ENCODE measurements at regions not wholly inside any gene's neighbourhood (a gene's known extent, or its start where the extent isn't known, plus 50 kb on each side); places are given as distances from the start of the nearest gene placed in this dataset.

DNA sequence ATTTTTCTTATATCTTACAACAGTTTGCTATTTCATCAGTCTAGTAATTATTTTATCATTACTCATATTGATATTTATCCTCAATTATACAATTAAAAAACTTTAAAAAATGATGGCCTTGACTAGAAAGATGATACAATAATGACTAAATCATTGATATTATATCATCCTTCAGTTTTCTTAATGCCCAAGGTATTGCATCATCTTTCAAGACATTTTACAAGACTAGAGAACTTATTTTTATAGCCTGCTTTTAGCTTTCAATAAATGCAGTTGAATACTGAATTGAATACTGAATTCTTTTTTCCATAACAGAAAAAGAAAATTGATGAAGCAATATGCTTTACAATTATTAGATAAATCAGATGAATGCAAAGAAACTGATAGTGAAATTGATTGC is 886.5 kb upstream of the LRRC4C start:
- Histone ChIP-seq H3K4me2 (ENCODE audit: insufficient read depth, low read length) (no peak overlapping the region), H3K27me3 (ENCODE audit: control insufficient read depth in 2 of 2, insufficient read depth in 2 of 2, low read length in 2 of 2) (no peaks in the 10 kb centered on the region), H3K9me1 (replicated peaks; ENCODE audit: control insufficient read depth, extremely low read depth, insufficient read depth, low read length) (no peaks in the 10 kb centered on the region), H3K27ac (ENCODE audit: insufficient read depth, low read depth, low read length) (no peak overlapping the region), H4K20me1 (replicated peaks; ENCODE audit: control insufficient read depth, extremely low read depth, insufficient read depth, low read length) (no peaks in the 10 kb centered on the region), H3K9me3 (replicated peaks; ENCODE audit: control insufficient read depth, insufficient read depth, low read length) (no peaks in the 10 kb centered on the region), H3K9ac (replicated peaks; ENCODE audit: extremely low read depth, insufficient read depth, low read length) (no peak overlapping the region), H2AFZ (ENCODE audit: low read depth, low read length) (no peak overlapping the region), H3K4me1 (ENCODE audit: control insufficient read depth, extremely low read depth, insufficient read depth, low read length) (no peaks in the 10 kb centered on the region), H3K4me3 (replicated peaks in 1 of 3; ENCODE audit: insufficient read depth in 1 of 3, low read depth in 1 of 3, low read length in 3 of 3) (no peak overlapping the region), H3K36me3 (ENCODE audit: control insufficient read depth in 2 of 2, extremely low read depth in 1 of 2, insufficient read depth in 2 of 2, low read length in 2 of 2) (no peaks in the 10 kb centered on the region), H3K79me2 (ENCODE audit: control insufficient read depth, insufficient read depth, low read length) (no peaks in the 10 kb centered on the region)
- intact Hi-C loops (cut with micrococcal nuclease): no loop called here
- BruUV-seq (replicated peaks): no TSS peak
- dilution Hi-C loops (cut with MboI; ENCODE audit: extremely low pct_ligation_motif_present, low sequenced_read_pairs): no loop called here
- ChIA-PET CTCF (no interaction called here), POLR2A (no interaction called here)
- DNase-seq (ENCODE audit: low read depth, low spot score) (no peak), FAIRE-seq (no peak)
- TF ChIP-seq GATA2 (IDR thresholded peaks at IDR 0.05; ENCODE audit: insufficient read depth, insufficient read length, low read depth, low read length): no peak
- TF ChIP-seq JUN (IDR thresholded peaks at IDR 0.05; ENCODE audit: borderline replicate concordance, insufficient read depth, insufficient read length, low read depth): no peak
- TF ChIP-seq, protein P1, sequence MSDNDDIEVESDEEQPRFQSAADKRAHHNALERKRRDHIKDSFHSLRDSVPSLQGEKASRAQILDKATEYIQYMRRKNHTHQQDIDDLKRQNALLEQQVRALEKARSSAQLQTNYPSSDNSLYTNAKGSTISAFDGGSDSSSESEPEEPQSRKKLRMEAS (IDR thresholded peaks at IDR 0.05; ENCODE audit: insufficient read depth, insufficient read length): no peak
- TF ChIP-seq, protein P2, sequence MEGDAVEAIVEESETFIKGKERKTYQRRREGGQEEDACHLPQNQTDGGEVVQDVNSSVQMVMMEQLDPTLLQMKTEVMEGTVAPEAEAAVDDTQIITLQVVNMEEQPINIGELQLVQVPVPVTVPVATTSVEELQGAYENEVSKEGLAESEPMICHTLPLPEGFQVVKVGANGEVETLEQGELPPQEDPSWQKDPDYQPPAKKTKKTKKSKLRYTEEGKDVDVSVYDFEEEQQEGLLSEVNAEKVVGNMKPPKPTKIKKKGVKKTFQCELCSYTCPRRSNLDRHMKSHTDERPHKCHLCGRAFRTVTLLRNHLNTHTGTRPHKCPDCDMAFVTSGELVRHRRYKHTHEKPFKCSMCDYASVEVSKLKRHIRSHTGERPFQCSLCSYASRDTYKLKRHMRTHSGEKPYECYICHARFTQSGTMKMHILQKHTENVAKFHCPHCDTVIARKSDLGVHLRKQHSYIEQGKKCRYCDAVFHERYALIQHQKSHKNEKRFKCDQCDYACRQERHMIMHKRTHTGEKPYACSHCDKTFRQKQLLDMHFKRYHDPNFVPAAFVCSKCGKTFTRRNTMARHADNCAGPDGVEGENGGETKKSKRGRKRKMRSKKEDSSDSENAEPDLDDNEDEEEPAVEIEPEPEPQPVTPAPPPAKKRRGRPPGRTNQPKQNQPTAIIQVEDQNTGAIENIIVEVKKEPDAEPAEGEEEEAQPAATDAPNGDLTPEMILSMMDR (IDR thresholded peaks at IDR 0.05; ENCODE audit: extremely low read depth in 1 of 2, insufficient read depth in 1 of 2, low read depth in 1 of 2, low read length in 2 of 2): no peak
- TF ChIP-seq FOS (IDR thresholded peaks at IDR 0.05; ENCODE audit: borderline replicate concordance, insufficient read depth, low read length): no peak

DNA sequence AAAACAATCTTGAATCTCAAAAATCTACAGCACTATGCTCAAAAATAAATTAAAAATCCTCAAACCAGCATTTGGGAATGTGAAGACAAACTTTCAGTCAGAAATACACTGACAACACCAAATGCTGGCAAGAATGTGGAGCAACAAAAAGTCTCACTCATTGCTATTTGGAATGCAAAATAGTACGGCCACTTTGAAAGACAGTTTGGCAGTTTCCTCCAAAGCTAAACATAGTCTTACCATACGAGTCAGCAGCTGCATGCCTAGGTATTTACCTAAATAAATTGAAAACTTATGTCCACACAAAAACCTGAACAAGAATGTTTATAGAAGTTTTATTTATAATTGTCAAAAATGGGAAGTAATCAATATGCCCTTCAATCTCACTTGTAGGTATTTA is 904.2 kb upstream of the LRRC4C start:
- ChIA-PET CTCF (no interaction called here), POLR2A (no interaction called here)
- Histone ChIP-seq H3K27ac (ENCODE audit: insufficient read depth, low read depth, low read length) (no peak overlapping the region), H3K9ac (replicated peaks; ENCODE audit: extremely low read depth, insufficient read depth, low read length) (no peak overlapping the region), H3K9me1 (replicated peaks; ENCODE audit: control insufficient read depth, extremely low read depth, insufficient read depth, low read length) (no peaks in the 10 kb centered on the region), H3K4me2 (ENCODE audit: insufficient read depth, low read length) (no peak overlapping the region), H3K9me3 (replicated peaks; ENCODE audit: control insufficient read depth, insufficient read depth, low read length) (no peaks in the 10 kb centered on the region), H3K36me3 (ENCODE audit: control insufficient read depth in 2 of 2, extremely low read depth in 1 of 2, insufficient read depth in 2 of 2, low read length in 2 of 2) (no peaks in the 10 kb centered on the region), H4K20me1 (replicated peaks; ENCODE audit: control insufficient read depth, extremely low read depth, insufficient read depth, low read length) (no peaks in the 10 kb centered on the region), H3K79me2 (ENCODE audit: control insufficient read depth, insufficient read depth, low read length) (no peaks in the 10 kb centered on the region), H3K4me3 (replicated peaks in 1 of 3; ENCODE audit: insufficient read depth in 1 of 3, low read depth in 1 of 3, low read length in 3 of 3) (no peak overlapping the region), H2AFZ (ENCODE audit: low read depth, low read length) (no peak overlapping the region), H3K4me1 (ENCODE audit: control insufficient read depth, extremely low read depth, insufficient read depth, low read length) (no peaks in the 10 kb centered on the region), H3K27me3 (ENCODE audit: control insufficient read depth in 2 of 2, insufficient read depth in 2 of 2, low read length in 2 of 2) (no peaks in the 10 kb centered on the region)
- dilution Hi-C loops (cut with MboI; ENCODE audit: extremely low pct_ligation_motif_present, low sequenced_read_pairs): no loop called here
- DNase-seq (ENCODE audit: low read depth, low spot score) (no peak), FAIRE-seq (no peak)
- intact Hi-C loops (cut with micrococcal nuclease): no loop called here
- TF ChIP-seq EZH2 (IDR thresholded peaks at IDR 0.05; ENCODE audit: borderline replicate concordance, low read depth, low read length, severe bottlenecking) (no peak), JUN (IDR thresholded peaks at IDR 0.05; ENCODE audit: borderline replicate concordance, insufficient read depth, insufficient read length, low read depth) (no peak)
- TF ChIP-seq, protein P2 (IDR thresholded peaks at IDR 0.05; ENCODE audit: extremely low read depth in 1 of 2, insufficient read depth in 1 of 2, low read depth in 1 of 2, low read length in 2 of 2): no peak
- TF ChIP-seq, protein P1 (IDR thresholded peaks at IDR 0.05; ENCODE audit: insufficient read depth, insufficient read length): no peak
- no TSS peak for BruUV-seq (replicated peaks)

All from endothelial cell of umbilical vein (primary cell).